ENCODE measurements at regions not wholly inside any gene's neighbourhood (a gene's known extent, or its start where the extent isn't known, plus 50 kb on each side); places are given as distances from the start of the nearest gene placed in this dataset.

DNA sequence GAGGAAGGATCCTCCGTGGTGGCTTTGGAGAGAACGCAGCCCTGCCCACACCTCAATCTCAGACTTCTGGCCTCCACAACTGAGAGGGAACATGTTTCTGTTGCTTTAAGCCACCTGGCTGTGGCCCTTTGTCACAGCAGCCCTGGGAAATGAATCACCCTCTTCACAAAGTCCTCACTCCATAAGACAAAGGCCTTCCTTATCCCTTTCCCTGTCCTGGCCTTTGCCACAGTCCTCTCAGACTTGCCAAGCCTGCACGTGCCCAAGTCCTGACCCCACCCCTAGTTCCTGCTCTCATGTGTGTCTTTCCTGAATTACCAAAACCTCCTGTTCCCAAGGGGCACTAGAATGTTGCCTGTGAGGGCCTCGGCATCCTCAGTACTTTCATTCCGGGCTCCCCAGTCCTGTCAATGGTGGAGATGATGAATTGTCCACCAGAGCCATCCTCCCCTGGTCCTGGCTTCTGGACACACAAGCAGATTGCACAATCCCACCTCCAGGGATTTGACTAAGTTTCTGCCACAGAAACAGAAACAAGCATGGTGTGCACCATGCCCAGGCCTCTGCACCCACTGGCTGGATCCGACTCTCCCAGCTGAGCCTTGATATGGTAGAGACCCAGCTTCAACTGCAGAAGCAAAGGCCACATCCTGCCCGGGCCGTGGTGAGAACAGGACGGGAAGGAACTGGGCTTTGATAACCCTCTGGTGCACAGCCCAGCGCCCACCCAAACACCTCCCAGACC, 232.6 kb upstream of the PDE10A start:
- no peak for TF ChIP-seq EZH2phosphoT487 (IDR thresholded peaks at IDR 0.05; ENCODE audit: borderline replicate concordance, low read length)
- TF ChIP-seq, protein P1, sequence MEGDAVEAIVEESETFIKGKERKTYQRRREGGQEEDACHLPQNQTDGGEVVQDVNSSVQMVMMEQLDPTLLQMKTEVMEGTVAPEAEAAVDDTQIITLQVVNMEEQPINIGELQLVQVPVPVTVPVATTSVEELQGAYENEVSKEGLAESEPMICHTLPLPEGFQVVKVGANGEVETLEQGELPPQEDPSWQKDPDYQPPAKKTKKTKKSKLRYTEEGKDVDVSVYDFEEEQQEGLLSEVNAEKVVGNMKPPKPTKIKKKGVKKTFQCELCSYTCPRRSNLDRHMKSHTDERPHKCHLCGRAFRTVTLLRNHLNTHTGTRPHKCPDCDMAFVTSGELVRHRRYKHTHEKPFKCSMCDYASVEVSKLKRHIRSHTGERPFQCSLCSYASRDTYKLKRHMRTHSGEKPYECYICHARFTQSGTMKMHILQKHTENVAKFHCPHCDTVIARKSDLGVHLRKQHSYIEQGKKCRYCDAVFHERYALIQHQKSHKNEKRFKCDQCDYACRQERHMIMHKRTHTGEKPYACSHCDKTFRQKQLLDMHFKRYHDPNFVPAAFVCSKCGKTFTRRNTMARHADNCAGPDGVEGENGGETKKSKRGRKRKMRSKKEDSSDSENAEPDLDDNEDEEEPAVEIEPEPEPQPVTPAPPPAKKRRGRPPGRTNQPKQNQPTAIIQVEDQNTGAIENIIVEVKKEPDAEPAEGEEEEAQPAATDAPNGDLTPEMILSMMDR (conservative IDR thresholded peaks at IDR 0.05; ENCODE audit: low read depth, low read length) = no peak
